H1 (cell line): ENCODE measurements at regions not wholly inside any gene's neighbourhood (a gene's known extent, or its start where the extent isn't known, plus 50 kb on each side); places are given as distances from the start of the nearest gene placed in this dataset.

Experiments used
- CTCF ChIA-PET: fragments of 300-600 bp; sonication (Branson Sonifier 250); formaldehyde crosslinking; loops from one replicate; lab custom pipeline; 2021; ENCODE audit not compliant: partially characterized antibody; lab: Charles Lee
- POLR2A ChIA-PET: fragments of 300-600 bp; sonication (Branson Sonifier 250); formaldehyde crosslinking; loops from one replicate; lab custom pipeline; 2021; ENCODE audit warnings: inconsistent platforms; ENCODE audit not compliant: partially characterized antibody; lab: Charles Lee
- DNase-seq, 2 experiments: peaks; one replicate each; pipeline versions ENCODE4 v3.0.0 to v3.0.0-alpha.2; 2010 to 2022; ENCODE audit warnings: low spot score in 2 of 2, low read depth in 1 of 2, mixed read lengths in 1 of 2
- FAIRE-seq: peaks from 2 replicates; lab custom pipeline; 2011; peaks lifted over from hg19 to GRCh38; lab: Jason Lieb, UNC
- H2AFZ ChIP-seq: 2 replicates; pipeline ENCODE4 v1.8.1; 2012; ENCODE audit warnings: low read length, inconsistent platforms
- H2AK5ac ChIP-seq: 2 replicates; pipeline ENCODE4 v1.6.1; 2013; ENCODE audit warnings: low read depth, low read length
- H2BK120ac ChIP-seq: replicated peaks from 2 replicates; pipeline ENCODE3; 2013; ENCODE audit warnings: low read depth, low read length, inconsistent platforms
- H2BK12ac ChIP-seq: 2 replicates; pipeline ENCODE4 v1.6.1; 2013; ENCODE audit warnings: low read depth, low read length
- H2BK15ac ChIP-seq: 2 replicates; pipeline ENCODE4 v1.6.1; 2013; ENCODE audit warnings: low read length
- H2BK20ac ChIP-seq: 2 replicates; pipeline ENCODE4 v1.6.1; 2013; ENCODE audit warnings: low read length
- H2BK5ac ChIP-seq: 2 replicates; pipeline ENCODE4 v1.6.1; 2013; ENCODE audit warnings: low read depth, low read length
- H3K14ac ChIP-seq: 2 replicates; pipeline ENCODE4 v1.6.1; 2013; ENCODE audit warnings: inconsistent platforms; ENCODE audit not compliant: insufficient read length
- H3K18ac ChIP-seq: 2 replicates; pipeline ENCODE4 v1.6.1; 2013; ENCODE audit warnings: low read length; ENCODE audit errors: extremely low read depth
- H3K23ac ChIP-seq: 2 replicates; pipeline ENCODE4 v1.6.1; 2013; ENCODE audit warnings: inconsistent platforms; ENCODE audit not compliant: insufficient read length
- H3K23me2 ChIP-seq: 2 replicates; pipeline ENCODE4 v1.6.1; 2013; ENCODE audit warnings: low read depth, low read length
- H3K27ac ChIP-seq: 2 replicates; pipeline ENCODE4 v1.6.1; 2011; ENCODE audit warnings: low read depth, low read length, inconsistent platforms
- H3K27me3 ChIP-seq, 4 experiments: replicated peaks in 1 of 4; 1 replicate in 1 of 4; 2 replicates in 3 of 4; pipeline versions ENCODE4 v1.6.1 to v1.8.1; 2011 to 2013; ENCODE audit warnings: low read length in 3 of 4, mild to moderate bottlenecking in 3 of 4, inconsistent platforms in 2 of 4, mixed read lengths in 2 of 4, moderate library complexity in 1 of 4; ENCODE audit not compliant: control insufficient read depth in 3 of 4, insufficient read depth in 3 of 4; ENCODE audit errors: extremely low read depth in 1 of 4
- H3K36me3 ChIP-seq, 4 experiments: 2 replicates each; pipeline versions ENCODE4 v1.6.1 to v1.8.1; 2011 to 2013; ENCODE audit warnings: mild to moderate bottlenecking in 4 of 4, low read length in 3 of 4, moderate library complexity in 2 of 4, control low read depth in 1 of 4, inconsistent platforms in 1 of 4; ENCODE audit not compliant: insufficient read depth in 4 of 4, control insufficient read depth in 2 of 4
- H3K4ac ChIP-seq: replicated peaks from 2 replicates; pipeline ENCODE3; 2013; ENCODE audit warnings: low read length, low read depth, mixed read lengths, inconsistent platforms; ENCODE audit not compliant: insufficient read length
- H3K4me1 ChIP-seq, 4 experiments: replicated peaks in 1 of 4; 1 replicate in 1 of 4; 2 replicates in 3 of 4; pipeline versions ENCODE4 v1.6.1 to v1.8.1; 2011 to 2013; ENCODE audit warnings: low read length in 3 of 4, inconsistent platforms in 2 of 4, mixed read lengths in 1 of 4; ENCODE audit not compliant: insufficient read depth in 4 of 4, control insufficient read depth in 3 of 4
- H3K4me2 ChIP-seq, 2 experiments: 2 replicates each; pipeline versions ENCODE4 v1.6.1 to v1.8.1; 2011 to 2013; ENCODE audit warnings: low read depth in 2 of 2, low read length in 2 of 2, control low read depth in 1 of 2, inconsistent platforms in 1 of 2, mild to moderate bottlenecking in 1 of 2; ENCODE audit not compliant: insufficient read depth in 1 of 2
- H3K4me3 ChIP-seq, 4 experiments: fragments of 200-600, 300-600 bp in 1 of 4; sonication (generic), shearing (Covaris generic), sonication (Bioruptor Twin) in 1 of 4; 2 replicates each; pipeline versions ENCODE4 v1.5.1 to v1.8.1; 2011 to 2016; ENCODE audit warnings: low read length in 4 of 4, low read depth in 3 of 4, control low read depth in 2 of 4, inconsistent platforms in 2 of 4, mild to moderate bottlenecking in 2 of 4, mixed read lengths in 1 of 4, moderate library complexity in 1 of 4; ENCODE audit not compliant: insufficient read depth in 2 of 4; ENCODE audit errors: extremely low read depth in 1 of 4
- H3K56ac ChIP-seq: replicated peaks from 2 replicates; pipeline ENCODE3; 2013; ENCODE audit warnings: low read depth, mild to moderate bottlenecking, mixed read lengths, low read length, inconsistent platforms; ENCODE audit not compliant: insufficient read length
- H3K79me1 ChIP-seq: 2 replicates; pipeline ENCODE4 v1.6.1; 2013; ENCODE audit warnings: low read depth, low read length, control low read depth
- H3K79me2 ChIP-seq, 2 experiments: 2 replicates each; pipeline versions ENCODE4 v1.6.1 to v1.8.1; 2012 to 2013; ENCODE audit warnings: low read length in 2 of 2, mild to moderate bottlenecking in 2 of 2, inconsistent platforms in 1 of 2; ENCODE audit not compliant: insufficient read depth in 2 of 2, control insufficient read depth in 1 of 2
- H3K9ac ChIP-seq, 4 experiments: replicated peaks in 1 of 4; 1 replicate in 1 of 4; 2 replicates in 3 of 4; pipeline versions ENCODE4 v1.6.1 to v1.8.1; 2011 to 2013; ENCODE audit warnings: low read depth in 3 of 4, low read length in 3 of 4, control low read depth in 2 of 4, mild to moderate bottlenecking in 2 of 4, moderate library complexity in 2 of 4, inconsistent platforms in 1 of 4; ENCODE audit errors: extremely low read depth in 1 of 4
- H3K9me3 ChIP-seq, 2 experiments: 2 replicates each; pipeline versions ENCODE4 v1.6.1 to v1.8.1; 2012 to 2013; ENCODE audit warnings: mild to moderate bottlenecking in 2 of 2, moderate library complexity in 2 of 2, control low read depth in 1 of 2, inconsistent platforms in 1 of 2, low read depth in 1 of 2, low read length in 1 of 2, mixed read lengths in 1 of 2; ENCODE audit not compliant: insufficient read depth in 2 of 2
- H4K20me1 ChIP-seq, 2 experiments: replicated peaks in 1 of 2; 2 replicates each; pipeline versions ENCODE3 to v1.8.1; 2011 to 2013; ENCODE audit warnings: inconsistent platforms in 2 of 2, low read length in 2 of 2, mild to moderate bottlenecking in 1 of 2; ENCODE audit not compliant: insufficient read depth in 2 of 2, control insufficient read depth in 1 of 2
- H4K5ac ChIP-seq: 2 replicates; pipeline ENCODE4 v1.6.1; 2013; ENCODE audit warnings: low read length, low read depth, mixed read lengths, inconsistent platforms; ENCODE audit not compliant: insufficient read length
- H4K8ac ChIP-seq: 2 replicates; pipeline ENCODE4 v1.8.0; 2013; ENCODE audit warnings: mild to moderate bottlenecking, moderate library complexity, low read length, inconsistent platforms; ENCODE audit not compliant: insufficient read depth; ENCODE audit errors: extremely low read depth
- H4K91ac ChIP-seq: replicated peaks from 2 replicates; pipeline ENCODE3; 2013; ENCODE audit warnings: low read length, mixed read lengths, inconsistent platforms; ENCODE audit not compliant: insufficient read length
- WGBS, 2 experiments: shearing (Covaris generic) in 1 of 2; methylation state at CpG; one replicate each; pipeline versions ENCODE4 v1.1.6 to v1.1.7; 2013 to 2015; ENCODE audit warnings: low lambda C conversion rate in 2 of 2, mixed read lengths in 2 of 2, inconsistent platforms in 1 of 2, low coverage in 1 of 2, missing lambda C conversion rate in 1 of 2; ENCODE audit not compliant: insufficient replicate concordance in 2 of 2, insufficient coverage in 1 of 2, insufficient read length in 1 of 2; ENCODE audit errors: extremely low coverage in 1 of 2, missing lambda C conversion rate in 1 of 2; 5-methylcytosine and 5-hydroxymethylcytosine counted together
- TF ChIP-seq, protein P1 (sequence below): fragments of 300-600 bp; sonication (generic); IDR thresholded peaks from 2 replicates; pipeline ENCODE4 v1.7.1; 2012; ENCODE audit warnings: low read length, moderate library complexity, mild to moderate bottlenecking, inconsistent platforms; ENCODE audit not compliant: insufficient replicate concordance

DNA sequence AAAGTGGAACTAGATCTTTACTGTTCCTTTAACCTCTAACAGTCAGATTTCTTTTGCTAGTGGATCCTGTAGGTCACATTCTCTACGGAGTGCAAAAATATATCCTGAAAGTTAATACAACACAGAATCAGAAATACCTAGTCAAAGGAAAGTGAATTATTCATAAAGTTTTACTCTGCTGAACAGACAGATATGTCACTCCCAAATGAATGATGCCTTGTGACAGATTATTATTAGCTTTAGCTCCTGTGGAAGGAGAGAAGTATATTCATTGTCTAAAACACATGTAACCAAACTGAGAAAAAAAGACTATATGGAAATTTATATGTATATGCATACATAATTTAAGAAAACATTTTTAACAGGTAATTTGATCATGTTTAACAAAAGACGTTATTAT is 1497.2 kb upstream of the RAG2 start:
- H3K79me1 ChIP-seq = no peaks in the 10 kb centered on the region
- H3K9ac ChIP-seq = no peak overlapping the region
- H3K4me2 ChIP-seq = no peak overlapping the region
- H3K23me2 ChIP-seq = no peaks in the 10 kb centered on the region
- H3K56ac ChIP-seq = no peak overlapping the region
- no peak overlapping the region for H3K27ac ChIP-seq
- no peaks in the 10 kb centered on the region for H3K4me1 ChIP-seq
- H4K20me1 ChIP-seq = no peaks in the 10 kb centered on the region
- H3K36me3 ChIP-seq = no peaks in the 10 kb centered on the region; a peak in 2 of 8 replicates
- no peak overlapping the region for H4K5ac ChIP-seq
- no peaks in the 10 kb centered on the region for H3K79me2 ChIP-seq
- H3K14ac ChIP-seq = no peak overlapping the region
- no peak overlapping the region for H2BK120ac ChIP-seq
- no peak overlapping the region for H2BK5ac ChIP-seq
- H2BK12ac ChIP-seq = no peak overlapping the region
- ChIA-PET CTCF (no interaction called here), POLR2A (no interaction called here)
- no peak overlapping the region for H4K91ac ChIP-seq
- H3K27me3 ChIP-seq = no peaks in the 10 kb centered on the region
- no peak overlapping the region for H3K23ac ChIP-seq
- H2AFZ ChIP-seq = no peak overlapping the region
- H3K9me3 ChIP-seq = peaks cover 5 to 14% of the 10 kb centered on the region in 2 experiments; a peak in 3 of 4 replicates
- no peak overlapping the region for H3K4me3 ChIP-seq
- H2AK5ac ChIP-seq = no peak overlapping the region
- H4K8ac ChIP-seq = no peak overlapping the region
- no peak for FAIRE-seq
- no peak overlapping the region for H2BK15ac ChIP-seq
- no peak overlapping the region for H3K4ac ChIP-seq
- no peak for DNase-seq
- H2BK20ac ChIP-seq = no peak overlapping the region
- no peak overlapping the region for H3K18ac ChIP-seq
- WGBS, 2 experiments = 94% methylated on average over 2 of the region's 2 CpGs; no CpG with 5 or more reads in 1 of the 2 experiments
- TF ChIP-seq, protein P1, sequence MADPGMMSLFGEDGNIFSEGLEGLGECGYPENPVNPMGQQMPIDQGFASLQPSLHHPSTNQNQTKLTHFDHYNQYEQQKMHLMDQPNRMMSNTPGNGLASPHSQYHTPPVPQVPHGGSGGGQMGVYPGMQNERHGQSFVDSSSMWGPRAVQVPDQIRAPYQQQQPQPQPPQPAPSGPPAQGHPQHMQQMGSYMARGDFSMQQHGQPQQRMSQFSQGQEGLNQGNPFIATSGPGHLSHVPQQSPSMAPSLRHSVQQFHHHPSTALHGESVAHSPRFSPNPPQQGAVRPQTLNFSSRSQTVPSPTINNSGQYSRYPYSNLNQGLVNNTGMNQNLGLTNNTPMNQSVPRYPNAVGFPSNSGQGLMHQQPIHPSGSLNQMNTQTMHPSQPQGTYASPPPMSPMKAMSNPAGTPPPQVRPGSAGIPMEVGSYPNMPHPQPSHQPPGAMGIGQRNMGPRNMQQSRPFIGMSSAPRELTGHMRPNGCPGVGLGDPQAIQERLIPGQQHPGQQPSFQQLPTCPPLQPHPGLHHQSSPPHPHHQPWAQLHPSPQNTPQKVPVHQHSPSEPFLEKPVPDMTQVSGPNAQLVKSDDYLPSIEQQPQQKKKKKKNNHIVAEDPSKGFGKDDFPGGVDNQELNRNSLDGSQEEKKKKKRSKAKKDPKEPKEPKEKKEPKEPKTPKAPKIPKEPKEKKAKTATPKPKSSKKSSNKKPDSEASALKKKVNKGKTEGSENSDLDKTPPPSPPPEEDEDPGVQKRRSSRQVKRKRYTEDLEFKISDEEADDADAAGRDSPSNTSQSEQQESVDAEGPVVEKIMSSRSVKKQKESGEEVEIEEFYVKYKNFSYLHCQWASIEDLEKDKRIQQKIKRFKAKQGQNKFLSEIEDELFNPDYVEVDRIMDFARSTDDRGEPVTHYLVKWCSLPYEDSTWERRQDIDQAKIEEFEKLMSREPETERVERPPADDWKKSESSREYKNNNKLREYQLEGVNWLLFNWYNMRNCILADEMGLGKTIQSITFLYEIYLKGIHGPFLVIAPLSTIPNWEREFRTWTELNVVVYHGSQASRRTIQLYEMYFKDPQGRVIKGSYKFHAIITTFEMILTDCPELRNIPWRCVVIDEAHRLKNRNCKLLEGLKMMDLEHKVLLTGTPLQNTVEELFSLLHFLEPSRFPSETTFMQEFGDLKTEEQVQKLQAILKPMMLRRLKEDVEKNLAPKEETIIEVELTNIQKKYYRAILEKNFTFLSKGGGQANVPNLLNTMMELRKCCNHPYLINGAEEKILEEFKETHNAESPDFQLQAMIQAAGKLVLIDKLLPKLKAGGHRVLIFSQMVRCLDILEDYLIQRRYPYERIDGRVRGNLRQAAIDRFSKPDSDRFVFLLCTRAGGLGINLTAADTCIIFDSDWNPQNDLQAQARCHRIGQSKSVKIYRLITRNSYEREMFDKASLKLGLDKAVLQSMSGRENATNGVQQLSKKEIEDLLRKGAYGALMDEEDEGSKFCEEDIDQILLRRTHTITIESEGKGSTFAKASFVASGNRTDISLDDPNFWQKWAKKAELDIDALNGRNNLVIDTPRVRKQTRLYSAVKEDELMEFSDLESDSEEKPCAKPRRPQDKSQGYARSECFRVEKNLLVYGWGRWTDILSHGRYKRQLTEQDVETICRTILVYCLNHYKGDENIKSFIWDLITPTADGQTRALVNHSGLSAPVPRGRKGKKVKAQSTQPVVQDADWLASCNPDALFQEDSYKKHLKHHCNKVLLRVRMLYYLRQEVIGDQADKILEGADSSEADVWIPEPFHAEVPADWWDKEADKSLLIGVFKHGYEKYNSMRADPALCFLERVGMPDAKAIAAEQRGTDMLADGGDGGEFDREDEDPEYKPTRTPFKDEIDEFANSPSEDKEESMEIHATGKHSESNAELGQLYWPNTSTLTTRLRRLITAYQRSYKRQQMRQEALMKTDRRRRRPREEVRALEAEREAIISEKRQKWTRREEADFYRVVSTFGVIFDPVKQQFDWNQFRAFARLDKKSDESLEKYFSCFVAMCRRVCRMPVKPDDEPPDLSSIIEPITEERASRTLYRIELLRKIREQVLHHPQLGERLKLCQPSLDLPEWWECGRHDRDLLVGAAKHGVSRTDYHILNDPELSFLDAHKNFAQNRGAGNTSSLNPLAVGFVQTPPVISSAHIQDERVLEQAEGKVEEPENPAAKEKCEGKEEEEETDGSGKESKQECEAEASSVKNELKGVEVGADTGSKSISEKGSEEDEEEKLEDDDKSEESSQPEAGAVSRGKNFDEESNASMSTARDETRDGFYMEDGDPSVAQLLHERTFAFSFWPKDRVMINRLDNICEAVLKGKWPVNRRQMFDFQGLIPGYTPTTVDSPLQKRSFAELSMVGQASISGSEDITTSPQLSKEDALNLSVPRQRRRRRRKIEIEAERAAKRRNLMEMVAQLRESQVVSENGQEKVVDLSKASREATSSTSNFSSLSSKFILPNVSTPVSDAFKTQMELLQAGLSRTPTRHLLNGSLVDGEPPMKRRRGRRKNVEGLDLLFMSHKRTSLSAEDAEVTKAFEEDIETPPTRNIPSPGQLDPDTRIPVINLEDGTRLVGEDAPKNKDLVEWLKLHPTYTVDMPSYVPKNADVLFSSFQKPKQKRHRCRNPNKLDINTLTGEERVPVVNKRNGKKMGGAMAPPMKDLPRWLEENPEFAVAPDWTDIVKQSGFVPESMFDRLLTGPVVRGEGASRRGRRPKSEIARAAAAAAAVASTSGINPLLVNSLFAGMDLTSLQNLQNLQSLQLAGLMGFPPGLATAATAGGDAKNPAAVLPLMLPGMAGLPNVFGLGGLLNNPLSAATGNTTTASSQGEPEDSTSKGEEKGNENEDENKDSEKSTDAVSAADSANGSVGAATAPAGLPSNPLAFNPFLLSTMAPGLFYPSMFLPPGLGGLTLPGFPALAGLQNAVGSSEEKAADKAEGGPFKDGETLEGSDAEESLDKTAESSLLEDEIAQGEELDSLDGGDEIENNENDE = no peak
